SK-N-SH treated with all-trans-retinoic acid at 6 μM for 48 hours (cell line): ENCODE measurements at regions not wholly inside any gene's neighbourhood (a gene's known extent, or its start where the extent isn't known, plus 50 kb on each side); places are given as distances from the start of the nearest gene placed in this dataset.

Experiments
- POU6F1 ChIP-seq: fragments of 250-450 bp; sonication (Bioruptor Pico); IDR thresholded peaks from 2 replicates; pipeline ENCODE4 v1.8.0; 2021; ENCODE audit warnings: low read depth, mild to moderate bottlenecking, moderate library complexity, borderline replicate concordance
- RARB ChIP-seq: fragments of 250-450 bp; sonication (Bioruptor Pico); IDR thresholded peaks from 2 replicates; pipeline ENCODE4 v1.8.0; 2021; ENCODE audit warnings: mild to moderate bottlenecking, moderate library complexity
- SNAI2 ChIP-seq: fragments of 250-450 bp; sonication (Bioruptor Pico); IDR thresholded peaks from 2 replicates; pipeline ENCODE4 v1.5.0; 2020; ENCODE audit warnings: mild to moderate bottlenecking, moderate library complexity
- TCF4 ChIP-seq: fragments of 250-450 bp; sonication (Bioruptor Pico); IDR thresholded peaks from 2 replicates; pipeline ENCODE4 v1.8.0; 2021; ENCODE audit warnings: mild to moderate bottlenecking, moderate library complexity, borderline replicate concordance
- ZC3H10 ChIP-seq: fragments of 250-450 bp; sonication (Bioruptor Pico); IDR thresholded peaks from 2 replicates; pipeline ENCODE4 v1.5.1; 2021; ENCODE audit warnings: mild to moderate bottlenecking, moderate library complexity
- ZFP3 ChIP-seq: fragments of 250-450 bp; sonication (Bioruptor Pico); IDR thresholded peaks from 2 replicates; pipeline ENCODE4 v1.5.0; 2020; ENCODE audit warnings: mild to moderate bottlenecking, moderate library complexity
- ZFP30 ChIP-seq: fragments of 450-650 bp; formaldehyde crosslinking; IDR thresholded peaks from 2 replicates; pipeline ENCODE4 v1.5.0; 2022; ENCODE audit warnings: mild to moderate bottlenecking, moderate library complexity
- ZNF70 ChIP-seq: fragments of 450-650 bp; formaldehyde crosslinking; IDR thresholded peaks from 2 replicates; pipeline ENCODE4 v1.5.0; 2020; ENCODE audit warnings: mild to moderate bottlenecking, moderate library complexity
- ZNF8 ChIP-seq: fragments of 450-650 bp; formaldehyde crosslinking; IDR thresholded peaks from 2 replicates; pipeline ENCODE4 v1.5.0; 2020; ENCODE audit warnings: mild to moderate bottlenecking, moderate library complexity

- no peak for TF ChIP-seq TCF4 (CRISPR knock-in tag)
- TF ChIP-seq RARB (CRISPR knock-in tag): no peak
- TF ChIP-seq ZFP30 (CRISPR knock-in tag): no peak
- TF ChIP-seq ZC3H10: no peak
- no peak for TF ChIP-seq ZNF70 (CRISPR knock-in tag)
- TF ChIP-seq SNAI2 (CRISPR knock-in tag): no peak
- TF ChIP-seq ZFP3: no peak
- TF ChIP-seq ZNF8 (CRISPR knock-in tag): no peak
- no peak for TF ChIP-seq POU6F1 (CRISPR knock-in tag)
These were observed 68.8 kb upstream of the NTRK2 start for GRCh38 chr9:84600739-84601138.
